Ascending aorta (tissue), 2 donors: ENCODE measurements at regions not wholly inside any gene's neighbourhood (a gene's known extent, or its start where the extent isn't known, plus 50 kb on each side); places are given as distances from the start of the nearest gene placed in this dataset.
"Not testable (repeated sequence)": the region's sequence is repeated elsewhere in the genome, so short reads cannot be mapped to it uniquely, and the experiment has no call there.

Experiments
- DNase-seq, 2 donors: peaks; one replicate each; pipeline ENCODE4 v3.0.0-alpha.2; 2019; ENCODE audit warnings: low spot score in 2 of 2
- H3K27ac ChIP-seq, 2 donors: fragments of 200-600 bp; sonication (generic); one replicate each; pipeline ENCODE4 v1.5.1; 2016 to 2017; ENCODE audit warnings: mild to moderate bottlenecking in 1 of 2
- H3K27me3 ChIP-seq: fragments of 200-600 bp; sonication (generic); one replicate; pipeline ENCODE4 v1.5.1; 2017
- H3K36me3 ChIP-seq, 2 donors: fragments of 200-600 bp; sonication (generic); one replicate each; pipeline ENCODE4 v1.5.1; 2016
- H3K4me1 ChIP-seq, 2 donors: fragments of 200-600 bp; sonication (generic); one replicate each; pipeline ENCODE4 v1.5.1; 2016 to 2017; ENCODE audit warnings: mild to moderate bottlenecking in 1 of 2
- H3K4me3 ChIP-seq, 2 donors: fragments of 200-600 bp; sonication (generic); one replicate each; pipeline ENCODE4 v1.5.1; 2016 to 2017; ENCODE audit warnings: mild to moderate bottlenecking in 1 of 2
- H3K9me3 ChIP-seq, 2 donors: fragments of 200-600 bp; sonication (generic); one replicate each; pipeline ENCODE4 v1.5.1; 2016
- CTCF ChIP-seq, 3 experiments: fragments of 200-600 bp in 2 of 3; fragments of 450-650 bp in 1 of 3; sonication (generic) in 2 of 3; IDR thresholded peaks; one replicate each; pipeline ENCODE4 v1.5.1; 2016 to 2019; ENCODE audit warnings: antibody characterized with exemption in 3 of 3, mild to moderate bottlenecking in 1 of 3, moderate library complexity in 1 of 3
- intact Hi-C: fragments of 100-400 bp; cut with DNase I; formaldehyde crosslinking; loops from one replicate; pipeline ENCODE4 v1.15.1; 2023

- H3K4me1 ChIP-seq = no peaks in the 10 kb centered on the region
- H3K9me3 ChIP-seq = no peaks in the 10 kb centered on the region
- H3K27me3 ChIP-seq = no peaks in the 10 kb centered on the region
- no peak for DNase-seq
- TF ChIP-seq CTCF (IDR thresholded peaks at IDR 0.05) = no peak
- intact Hi-C loops = no loop called here
- no peak overlapping the region for H3K4me3 ChIP-seq
- H3K36me3 ChIP-seq = no peaks in the 10 kb centered on the region
- H3K27ac ChIP-seq = no peak overlapping the region
Measured at GRCh38 chr1:4175566-4176405, 275.7 kb upstream of the C1orf174 start.

GRCh38 chr1:4176841-4177240 is 276.8 kb upstream of the C1orf174 start:
- H3K4me1 ChIP-seq = no peaks in the 10 kb centered on the region
- TF ChIP-seq CTCF (IDR thresholded peaks at IDR 0.05) = no peak
- H3K27me3 ChIP-seq = no peaks in the 10 kb centered on the region
- intact Hi-C loops = no loop called here
- no peaks in the 10 kb centered on the region for H3K9me3 ChIP-seq
- DNase-seq = peak in 1 of 2 donors; percentile 50
- no peaks in the 10 kb centered on the region for H3K36me3 ChIP-seq
- H3K4me3 ChIP-seq = no peak overlapping the region
- H3K27ac ChIP-seq = no peak overlapping the region

- no peaks in the 10 kb centered on the region for H3K27me3 ChIP-seq
- no peaks in the 10 kb centered on the region for H3K36me3 ChIP-seq
- no peaks in the 10 kb centered on the region for H3K4me1 ChIP-seq
- no peaks in the 10 kb centered on the region for H3K9me3 ChIP-seq
- TF ChIP-seq CTCF (IDR thresholded peaks at IDR 0.05) = no peak
- peak in 1 of 2 donors; percentile 21 for DNase-seq
- intact Hi-C loops = no loop called here
- H3K27ac ChIP-seq = no peak overlapping the region
- no peak overlapping the region for H3K4me3 ChIP-seq
Measured at GRCh38 chr1:4177425-4178150, 277.5 kb upstream of the C1orf174 start.

GRCh38 chr1:4178501-4179113 is 278.5 kb upstream of the C1orf174 start:
- no peak overlapping the region for H3K27ac ChIP-seq
- H3K4me3 ChIP-seq = no peak overlapping the region
- peak in 1 of 2 donors; percentile 35 for DNase-seq
- no peak for TF ChIP-seq CTCF (IDR thresholded peaks at IDR 0.05)
- H3K36me3 ChIP-seq = no peaks in the 10 kb centered on the region
- intact Hi-C loops = no loop called here
- H3K27me3 ChIP-seq = no peaks in the 10 kb centered on the region
- H3K9me3 ChIP-seq = no peaks in the 10 kb centered on the region
- no peaks in the 10 kb centered on the region for H3K4me1 ChIP-seq

GRCh38 chr1:4179914-4180735 is 280.1 kb upstream of the C1orf174 start:
- intact Hi-C loops = no loop called here
- Histone ChIP-seq H3K36me3 (no peaks in the 10 kb centered on the region), H3K9me3 (no peaks in the 10 kb centered on the region), H3K27ac (no peak overlapping the region), H3K27me3 (no peaks in the 10 kb centered on the region), H3K4me3 (no peak overlapping the region), H3K4me1 (no peaks in the 10 kb centered on the region)
- TF ChIP-seq CTCF (IDR thresholded peaks at IDR 0.05) = no peak
- DNase-seq = no peak

GRCh38 chr1:4186486-4186885 is 286.4 kb upstream of the C1orf174 start:
- H3K4me1 ChIP-seq, DNase-seq, H3K27me3 ChIP-seq, intact Hi-C loops, H3K9me3 ChIP-seq, H3K27ac ChIP-seq, H3K4me3 ChIP-seq, H3K36me3 ChIP-seq: not testable (repeated sequence)
